T-helper 1 cell (primary cell): ENCODE measurements at regions not wholly inside any gene's neighbourhood (a gene's known extent, or its start where the extent isn't known, plus 50 kb on each side); places are given as distances from the start of the nearest gene placed in this dataset.
"Not testable (repeated sequence)": the region's sequence is repeated elsewhere in the genome, so short reads cannot be mapped to it uniquely, and the experiment has no call there.

Experiments
- DNase-seq, 5 donors: peaks; one replicate each; pipeline ENCODE4 v3.0.0-alpha.2; 2012 to 2020

DNA sequence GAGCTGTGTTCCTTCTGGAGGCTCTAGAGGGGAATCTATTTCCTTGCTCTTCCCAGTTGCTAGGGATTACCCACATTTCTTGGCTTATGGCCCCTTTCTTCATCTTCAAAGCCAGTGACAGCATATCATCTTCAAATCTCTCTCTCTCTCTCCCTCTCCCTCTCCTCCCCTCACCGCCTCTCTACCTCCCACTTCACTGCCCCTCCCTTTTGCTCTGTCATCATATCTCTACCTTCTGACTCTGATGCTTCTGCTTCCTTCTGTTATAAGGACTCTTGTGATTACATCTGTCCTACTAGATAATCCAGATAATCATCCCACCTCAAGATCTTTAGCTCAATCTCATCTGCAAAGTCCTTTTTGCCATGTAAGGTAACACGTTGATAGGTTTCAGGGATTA, 93.1 kb upstream of the TEX13D start:
- DNase-seq: no peak

GRCh38 chrX:124239911-124240310, 92.5 kb upstream of the TEX13D start:
- peak in 4 of 5 donors; percentile 5 to 77 (median 10) for DNase-seq

DNA sequence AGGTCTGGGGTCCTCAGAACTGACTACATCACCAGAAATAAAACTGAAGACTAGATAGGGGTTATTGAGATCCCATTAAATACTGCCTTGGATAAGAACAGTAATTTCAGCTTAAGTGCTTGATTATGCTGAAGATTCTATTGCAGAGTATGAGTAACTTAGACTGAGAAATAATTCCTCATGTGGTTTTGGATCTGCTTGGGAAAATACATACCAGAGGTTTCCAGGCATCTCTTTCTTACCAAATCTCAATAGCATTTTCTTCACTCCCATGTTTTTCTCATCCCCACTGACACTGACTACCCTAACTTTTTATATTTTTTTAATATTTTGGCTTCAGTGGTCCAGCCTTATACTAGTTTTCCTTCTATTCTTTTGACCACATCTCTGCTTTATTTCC, 92.0 kb upstream of the TEX13D start:
- no peak for DNase-seq

DNA sequence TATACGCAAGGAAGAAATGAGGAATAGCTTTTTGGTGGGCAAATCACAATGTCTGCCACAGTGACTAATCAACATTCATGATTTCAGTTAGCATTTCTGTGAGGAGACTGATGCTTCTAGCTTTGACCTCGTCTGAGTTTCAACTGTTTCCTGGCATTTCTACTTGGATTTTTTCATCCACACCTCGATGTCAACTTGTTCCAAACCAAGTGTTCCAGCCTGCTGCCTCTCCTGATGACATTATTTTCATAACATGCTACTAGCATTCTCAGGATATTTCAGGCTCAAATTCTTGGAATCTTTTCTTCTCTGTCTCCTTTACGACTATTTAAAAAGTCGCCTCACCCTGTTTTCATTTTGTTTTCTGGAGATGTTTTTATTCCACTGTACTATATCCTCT, 90.3 kb upstream of the TEX13D start:
- DNase-seq: no peak

GRCh38 chrX:124249345-124249744, 83.1 kb upstream of the TEX13D start:
- no peak for DNase-seq

DNA sequence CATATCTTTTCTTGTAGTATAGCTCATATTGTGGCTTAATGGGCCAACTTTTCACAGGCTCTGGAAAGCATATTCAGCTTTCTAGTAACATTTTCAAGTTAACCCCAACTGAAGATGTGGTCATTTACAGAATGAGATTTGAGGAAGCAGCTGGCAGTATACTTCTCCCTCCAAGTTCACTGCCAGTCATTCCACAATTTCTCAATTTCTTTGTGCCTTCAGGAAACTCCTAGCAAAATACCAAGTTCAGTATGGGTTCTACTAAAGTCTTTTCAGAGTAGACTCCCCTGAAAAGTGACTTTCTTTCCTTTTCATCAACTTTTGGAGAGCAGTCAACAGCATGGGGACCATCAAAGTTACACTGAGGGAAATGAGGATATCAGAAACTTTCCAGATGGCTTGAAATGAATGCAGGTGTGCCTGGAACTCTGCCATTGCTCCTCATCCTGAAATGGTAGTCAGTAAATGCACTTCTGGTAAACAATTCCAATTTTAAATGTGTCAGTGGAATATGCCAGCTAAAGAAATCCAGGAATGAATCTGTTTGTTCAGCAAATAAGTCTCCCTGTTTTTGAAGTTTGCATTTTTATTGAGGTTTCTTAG, 81.5 kb upstream of the TEX13D start:
- DNase-seq: no peak

DNA sequence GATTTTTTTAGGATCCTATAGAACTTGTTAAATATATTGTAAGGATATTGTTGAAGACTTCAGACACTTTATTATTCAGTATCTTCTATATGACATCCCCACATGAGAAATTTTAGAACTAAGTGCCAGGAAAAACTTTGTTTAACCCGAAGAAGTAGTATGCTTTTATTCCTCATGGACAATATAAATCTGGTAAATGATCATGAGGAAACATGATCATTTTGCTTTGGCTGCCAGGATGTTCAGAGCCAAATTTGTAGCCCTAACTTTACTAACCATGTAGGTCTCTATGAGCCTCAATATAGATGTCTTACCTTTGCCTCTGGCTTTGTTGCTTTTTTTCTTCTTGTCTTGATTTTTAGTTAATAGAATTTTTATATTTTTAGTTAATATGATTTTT, 77.8 kb upstream of the TEX13D start:
- DNase-seq: no peak

DNA sequence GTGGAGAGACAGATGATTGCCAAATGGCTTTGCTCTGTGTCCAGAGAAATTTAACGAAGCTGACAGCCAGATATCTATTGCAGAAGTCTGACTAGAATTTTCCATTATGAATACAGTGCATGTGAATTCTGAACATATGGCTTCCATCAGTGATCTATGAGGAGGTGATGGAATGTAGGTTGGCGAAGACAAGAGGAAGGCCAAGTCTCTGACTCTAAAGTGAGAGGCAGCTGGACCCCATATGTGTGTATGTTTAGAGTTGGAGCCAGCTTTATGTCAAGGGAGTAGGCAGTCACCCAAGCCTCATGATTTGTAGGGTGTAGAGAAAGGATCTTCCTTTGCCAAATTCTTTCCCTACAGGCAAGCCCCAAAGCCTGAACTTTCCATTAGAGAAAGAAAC, 76.2 kb upstream of the TEX13D start:
- no peak for DNase-seq

GRCh38 chrX:124256629-124257380, 75.7 kb upstream of the TEX13D start:
- no peak for DNase-seq

DNA sequence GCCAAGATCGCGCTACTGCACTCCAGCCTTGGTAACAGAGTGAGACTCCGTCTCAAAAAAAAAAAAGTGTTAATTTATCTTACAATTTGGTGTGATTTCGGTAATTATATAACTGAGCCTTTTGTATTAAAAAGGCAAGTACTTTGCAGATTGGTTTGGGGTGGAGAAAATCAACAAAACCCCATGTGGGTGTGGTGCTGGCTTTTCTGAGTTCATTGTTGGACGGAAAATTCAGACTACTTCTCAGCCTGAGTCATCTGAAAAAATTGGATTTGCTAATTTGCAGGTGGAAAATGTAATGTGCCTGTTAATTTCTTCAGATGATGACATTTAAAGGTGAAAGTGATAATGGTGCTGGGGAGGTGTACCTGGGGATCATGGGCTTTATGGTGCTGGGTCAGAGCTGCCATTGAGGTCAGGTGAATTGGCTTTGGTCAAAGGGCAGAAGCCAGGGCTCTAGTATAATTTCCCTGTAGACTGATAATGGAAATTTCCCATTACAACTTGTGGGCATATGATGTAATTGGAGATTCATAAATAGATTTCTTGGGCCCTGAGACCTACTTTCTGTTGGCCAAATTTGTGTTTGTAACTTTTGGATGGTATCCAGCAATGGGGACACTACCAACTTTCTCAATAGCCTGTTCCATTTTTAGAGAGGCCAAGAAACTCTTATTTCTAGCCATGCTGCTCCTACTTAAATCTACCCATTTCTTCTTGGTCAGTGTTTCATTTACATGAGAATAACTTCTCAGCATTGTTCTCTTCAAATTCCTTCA, 74.3 kb upstream of the TEX13D start:
- DNase-seq: no peak

DNA sequence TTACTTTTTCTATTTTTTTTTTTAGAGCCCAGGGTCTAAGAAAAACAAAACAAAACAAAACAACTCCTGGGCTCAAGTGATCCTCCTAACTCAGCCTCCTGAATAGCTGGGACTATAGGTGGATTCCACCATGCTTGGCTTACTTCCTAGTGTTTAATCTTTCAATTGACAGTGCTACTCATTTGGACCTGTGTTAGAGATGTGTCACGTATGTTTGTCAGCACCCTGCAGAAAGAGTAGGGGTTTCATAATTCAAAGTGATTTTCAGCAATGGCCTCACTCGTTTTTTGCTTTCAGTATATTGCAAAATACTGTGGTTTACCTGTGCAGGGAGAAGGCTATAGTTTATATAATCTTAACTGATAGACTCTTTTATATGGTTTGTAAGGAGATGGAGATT, 71.6 kb upstream of the TEX13D start:
- DNase-seq: no peak

GRCh38 chrX:124263743-124264142, 68.7 kb upstream of the TEX13D start:
- DNase-seq: peak in 1 of 5 donors; percentile 30

- no peak for DNase-seq
Observed at GRCh38 chrX:124268099-124268498, 64.4 kb upstream of the TEX13D start.

GRCh38 chrX:124269881-124270280, 62.6 kb upstream of the TEX13D start:
- DNase-seq: no peak

- not testable (repeated sequence) for DNase-seq
Observed at GRCh38 chrX:124271599-124271998, 60.9 kb upstream of the TEX13D start.

DNA sequence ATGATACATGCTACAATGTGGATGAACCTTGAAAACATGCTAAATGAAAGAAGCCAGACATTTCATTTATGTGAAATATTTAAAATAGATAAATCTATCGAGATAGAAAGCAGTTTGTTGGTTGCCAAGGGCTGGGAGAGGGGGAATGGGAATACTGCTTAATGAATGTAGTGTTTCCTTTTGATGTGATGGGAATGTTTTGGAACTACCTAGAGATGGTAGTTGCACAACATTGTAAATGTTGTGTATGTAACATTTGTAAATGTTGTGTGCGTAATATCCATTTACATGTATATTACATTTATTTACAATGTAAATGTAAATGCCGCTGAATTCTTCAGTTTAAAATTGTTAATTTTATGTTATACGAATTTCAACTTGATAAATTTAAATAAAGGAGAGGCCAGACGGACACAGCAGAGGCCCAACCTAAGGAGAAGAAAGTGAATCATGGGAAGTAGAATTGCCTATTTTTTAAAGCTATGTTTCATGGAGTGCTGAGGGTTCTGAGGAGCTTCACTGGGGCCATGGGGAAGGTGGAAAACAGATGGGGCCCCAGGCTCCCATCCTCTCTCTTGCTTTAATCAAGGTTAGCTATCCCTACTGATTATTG, 60.0 kb upstream of the TEX13D start:
- DNase-seq: no peak

- DNase-seq: no peak
Observed at GRCh38 chrX:124274438-124275181, 57.9 kb upstream of the TEX13D start.

- no peak for DNase-seq
Observed at GRCh38 chrX:124275182-124275894, 57.1 kb upstream of the TEX13D start.

GRCh38 chrX:124280294-124280902, 52.1 kb upstream of the TEX13D start:
- DNase-seq: no peak

DNA sequence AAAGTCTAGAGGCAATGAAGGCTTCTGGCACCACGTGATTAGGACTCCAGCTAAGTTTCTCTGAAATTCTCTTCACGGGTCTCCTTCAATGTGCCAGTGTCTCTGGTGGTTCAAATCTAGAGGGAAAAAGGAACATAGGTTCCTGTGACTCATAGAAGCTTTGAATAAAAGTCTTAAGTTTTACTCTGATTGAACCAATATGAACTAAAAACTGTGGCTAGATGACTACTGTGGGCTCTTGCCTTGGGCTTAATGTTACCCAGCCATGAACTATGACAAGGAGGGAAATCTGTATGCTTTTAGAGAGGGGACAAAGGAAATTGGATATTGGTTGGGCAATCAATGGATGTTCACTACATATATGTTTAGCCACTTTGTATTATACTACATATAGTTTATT, 49.9 kb upstream of the TEX13D start:
- DNase-seq: peak in 1 of 5 donors; percentile 18
